Omental fat pad (tissue), 3 donors: ENCODE measurements at regions not wholly inside any gene's neighbourhood (a gene's known extent, or its start where the extent isn't known, plus 50 kb on each side); places are given as distances from the start of the nearest gene placed in this dataset.

Experiments used
- ATAC-seq: fragments of 150-250 bp; one replicate; pipeline ENCODE4 v1.9.1; 2016; ENCODE audit warnings: mild to moderate bottlenecking, moderate library complexity; ENCODE audit not compliant: low FRiP score
- DNase-seq: peaks from one replicate; pipeline ENCODE4 v3.0.0-alpha.2; 2019; ENCODE audit warnings: low spot score
- TF ChIP-seq, protein P1 (sequence below), 3 donors: fragments of 450-650 bp; IDR thresholded peaks; one replicate each; pipeline ENCODE4 v1.5.1; 2016 to 2017; ENCODE audit warnings: antibody characterized with exemption in 3 of 3, mild to moderate bottlenecking in 3 of 3, moderate library complexity in 2 of 3

- TF ChIP-seq, protein P1, sequence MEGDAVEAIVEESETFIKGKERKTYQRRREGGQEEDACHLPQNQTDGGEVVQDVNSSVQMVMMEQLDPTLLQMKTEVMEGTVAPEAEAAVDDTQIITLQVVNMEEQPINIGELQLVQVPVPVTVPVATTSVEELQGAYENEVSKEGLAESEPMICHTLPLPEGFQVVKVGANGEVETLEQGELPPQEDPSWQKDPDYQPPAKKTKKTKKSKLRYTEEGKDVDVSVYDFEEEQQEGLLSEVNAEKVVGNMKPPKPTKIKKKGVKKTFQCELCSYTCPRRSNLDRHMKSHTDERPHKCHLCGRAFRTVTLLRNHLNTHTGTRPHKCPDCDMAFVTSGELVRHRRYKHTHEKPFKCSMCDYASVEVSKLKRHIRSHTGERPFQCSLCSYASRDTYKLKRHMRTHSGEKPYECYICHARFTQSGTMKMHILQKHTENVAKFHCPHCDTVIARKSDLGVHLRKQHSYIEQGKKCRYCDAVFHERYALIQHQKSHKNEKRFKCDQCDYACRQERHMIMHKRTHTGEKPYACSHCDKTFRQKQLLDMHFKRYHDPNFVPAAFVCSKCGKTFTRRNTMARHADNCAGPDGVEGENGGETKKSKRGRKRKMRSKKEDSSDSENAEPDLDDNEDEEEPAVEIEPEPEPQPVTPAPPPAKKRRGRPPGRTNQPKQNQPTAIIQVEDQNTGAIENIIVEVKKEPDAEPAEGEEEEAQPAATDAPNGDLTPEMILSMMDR (IDR thresholded peaks at IDR 0.05): no peak
- DNase-seq (no peak), ATAC-seq (no peak)
Observed at GRCh38 chr4:148926276-148927260, 484.4 kb upstream of the NR3C2 start.

- DNase-seq (no peak), ATAC-seq (no peak)
- TF ChIP-seq, protein P1 (IDR thresholded peaks at IDR 0.05): no peak
Observed at GRCh38 chr4:148923881-148924280, 481.7 kb upstream of the NR3C2 start.

DNA sequence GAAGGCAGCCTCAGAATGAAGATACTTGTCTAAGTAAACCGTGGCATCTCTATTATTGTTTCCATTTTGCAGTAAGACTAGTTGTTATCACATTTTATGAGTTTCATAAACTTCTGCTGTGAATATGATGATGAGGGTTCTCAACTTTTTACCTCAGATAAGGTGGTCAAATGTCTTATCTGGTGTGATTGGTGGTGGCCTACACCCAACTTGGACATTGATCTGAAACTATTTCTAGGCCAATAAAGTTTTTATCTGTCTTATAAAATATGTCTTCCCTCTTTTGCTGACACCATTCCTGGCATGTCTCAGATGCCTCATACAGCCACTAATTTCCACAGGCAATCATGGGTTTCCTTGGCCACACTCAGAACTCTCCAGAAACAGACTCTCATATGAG, 480.3 kb upstream of the NR3C2 start:
- ATAC-seq (no peak), DNase-seq (no peak)
- TF ChIP-seq, protein P1 (IDR thresholded peaks at IDR 0.05): no peak

GRCh38 chr4:148914734-148915133, 472.5 kb upstream of the NR3C2 start:
- ATAC-seq (peak; percentile 14), DNase-seq (no peak)
- TF ChIP-seq, protein P1 (IDR thresholded peaks at IDR 0.05): no peak

DNA sequence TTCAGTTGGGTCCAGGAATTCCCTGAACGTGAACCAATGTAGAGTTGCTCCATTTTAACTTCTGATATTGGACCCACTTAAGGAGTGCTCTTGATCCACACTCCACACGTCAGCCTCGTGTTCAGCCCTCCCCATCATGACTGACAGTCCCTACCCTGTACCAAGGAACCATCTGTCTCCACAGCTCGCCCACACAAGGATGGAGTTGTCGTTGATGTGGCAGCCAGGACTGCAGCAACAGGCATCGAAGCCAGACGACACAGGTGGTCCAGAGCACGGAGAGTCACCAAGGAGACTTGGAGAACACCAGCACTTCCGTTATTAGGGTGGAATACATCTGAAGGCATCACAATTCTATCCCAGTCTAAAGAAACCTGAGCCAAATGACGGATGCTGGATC, 472.1 kb upstream of the NR3C2 start:
- peak; percentile 28 for ATAC-seq
- DNase-seq: no peak
- TF ChIP-seq, protein P1 (IDR thresholded peaks at IDR 0.05): no peak

- DNase-seq (no peak), ATAC-seq (no peak)
Observed at GRCh38 chr4:148903388-148903787, 461.2 kb upstream of the NR3C2 start.

More at GRCh38 chr4:148903388-148903787, 461.2 kb upstream of the NR3C2 start:
- TF ChIP-seq, protein P1 (IDR thresholded peaks at IDR 0.05): no peak
